ENCODE measurements at regions not wholly inside any gene's neighbourhood (a gene's known extent, or its start where the extent isn't known, plus 50 kb on each side); places are given as distances from the start of the nearest gene placed in this dataset.
A peak's percentile ranks its signal among the peaks of the same experiment; 100 is the strongest.

- no peak for DNase-seq
Observed at GRCh38 chr1:42096554-42096953, 56.7 kb upstream of the GUCA2B start.

- DNase-seq = no peak
Observed at GRCh38 chr1:42089246-42089645, 64.0 kb upstream of the GUCA2B start.

- DNase-seq = no peak
Observed at GRCh38 chr1:42086146-42086545, 67.1 kb upstream of the GUCA2B start.

- DNase-seq = no peak
Observed at GRCh38 chr1:42085596-42085995, 67.6 kb upstream of the GUCA2B start.

GRCh38 chr1:42081475-42081874 lies 71.7 kb upstream of the GUCA2B start:
- no peak for DNase-seq

GRCh38 chr1:42075179-42075578 lies 78.0 kb upstream of the GUCA2B start:
- DNase-seq = no peak

- no peak for DNase-seq
Observed at GRCh38 chr1:42070996-42071395, 82.2 kb upstream of the GUCA2B start.

GRCh38 chr1:42057800-42058199 lies 95.4 kb upstream of the GUCA2B start:
- DNase-seq = no peak

- DNase-seq = no peak
Observed at GRCh38 chr1:42056460-42056859, 96.8 kb upstream of the GUCA2B start.

- DNase-seq = no peak
Observed at GRCh38 chr1:42055061-42055460, 98.1 kb upstream of the GUCA2B start.

GRCh38 chr1:42052072-42052699 lies 101.0 kb upstream of the GUCA2B start:
- no peak for DNase-seq

- no peak for DNase-seq
Observed at GRCh38 chr1:42047508-42047880, 105.7 kb upstream of the GUCA2B start.

GRCh38 chr1:42046761-42047507 lies 106.3 kb upstream of the GUCA2B start:
- DNase-seq = no peak

GRCh38 chr1:42044346-42044745 lies 108.9 kb upstream of the GUCA2B start:
- no peak for DNase-seq

GRCh38 chr1:42043811-42044210 lies 109.4 kb upstream of the GUCA2B start:
- DNase-seq = no peak

- DNase-seq = no peak
Observed at GRCh38 chr1:42043182-42043581, 110.0 kb upstream of the GUCA2B start.

GRCh38 chr1:42041031-42041430 lies 112.2 kb upstream of the GUCA2B start:
- no peak for DNase-seq

GRCh38 chr1:42040159-42040558 lies 113.1 kb upstream of the GUCA2B start:
- no peak for DNase-seq

- DNase-seq = no peak
Observed at GRCh38 chr1:42038261-42038660, 114.9 kb upstream of the GUCA2B start.

- DNase-seq = no peak
Observed at GRCh38 chr1:42037586-42037985, 115.6 kb upstream of the GUCA2B start.

GRCh38 chr1:42037161-42037560 lies 116.0 kb upstream of the GUCA2B start:
- no peak for DNase-seq

- peak; percentile 99 for DNase-seq
Observed at GRCh38 chr1:42035830-42036604, 117.2 kb upstream of the GUCA2B start.

- no peak for DNase-seq
Observed at GRCh38 chr1:42035205-42035829, 116.6 kb upstream of the HIVEP3 start.

- no peak for DNase-seq
Observed at GRCh38 chr1:42034426-42034825, 115.7 kb upstream of the HIVEP3 start.

All from activated naive CD4-positive, alpha-beta T cell treated with anti-CD3 and anti-CD28 coated beads, Interleukin-2, amount 50 U/mL, for 16 hours (primary cell).